Upper lobe of left lung (tissue), 4 donors: ENCODE measurements at regions not wholly inside any gene's neighbourhood (a gene's known extent, or its start where the extent isn't known, plus 50 kb on each side); places are given as distances from the start of the nearest gene placed in this dataset.

ENCODE experiments used
- CTCF ChIP-seq, 6 experiments: fragments of 450-650 bp in 4 of 6; fragments of 200-600 bp in 2 of 6; sonication (generic) in 2 of 6; IDR thresholded peaks; one replicate each; pipeline ENCODE4 v1.5.1; 2016 to 2019; ENCODE audit warnings: antibody characterized with exemption in 6 of 6
- EP300 ChIP-seq, 4 donors: sonication (generic); formaldehyde crosslinking; IDR thresholded peaks; one replicate each; pipeline ENCODE4 v1.5.1; 2017; ENCODE audit warnings: antibody characterized with exemption in 4 of 4, control low read depth in 2 of 4
- POLR2A ChIP-seq, 4 donors: fragments of 450-650 bp; IDR thresholded peaks; one replicate each; pipeline ENCODE4 v1.5.1; 2016 to 2017; ENCODE audit warnings: antibody characterized with exemption in 4 of 4, mild to moderate bottlenecking in 2 of 4
- POLR2AphosphoS5 ChIP-seq, 2 donors: sonication (generic); formaldehyde crosslinking; IDR thresholded peaks; one replicate each; pipeline ENCODE4 v1.5.1; 2017; ENCODE audit warnings: antibody characterized with exemption in 2 of 2

DNA sequence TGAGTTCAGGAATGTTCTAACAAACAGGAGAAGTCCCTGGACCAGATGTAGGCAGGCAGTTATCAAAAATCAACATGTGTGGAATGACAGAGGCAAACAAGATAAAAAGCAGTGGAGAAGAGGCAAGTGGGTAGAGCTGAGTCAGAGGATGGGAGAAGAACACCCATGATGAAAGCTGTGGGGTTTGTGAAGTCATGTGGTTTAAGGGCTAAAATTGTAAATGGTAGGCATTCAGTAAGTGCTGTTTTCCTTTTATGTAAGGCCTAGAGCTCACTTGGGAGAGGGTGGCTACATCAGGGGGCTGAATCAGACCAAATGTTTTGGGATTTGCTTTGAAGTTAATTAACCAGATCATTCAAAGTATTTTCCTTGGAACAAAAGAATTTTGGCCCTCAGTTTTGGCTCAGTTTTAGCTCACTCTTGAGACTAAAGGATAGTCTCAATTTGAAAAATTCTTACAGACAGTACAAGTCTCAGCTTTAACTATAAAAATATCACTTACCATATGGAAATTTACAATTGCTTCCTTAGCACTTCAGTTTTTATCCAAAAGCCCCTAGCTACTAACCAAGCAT lies 114.5 kb upstream of the PCDH7 start:
- TF ChIP-seq POLR2A (IDR thresholded peaks at IDR 0.05) = no peak
- TF ChIP-seq POLR2AphosphoS5 (IDR thresholded peaks at IDR 0.05) = no peak
- TF ChIP-seq CTCF (IDR thresholded peaks at IDR 0.05) = no peak
- no peak for TF ChIP-seq EP300 (IDR thresholded peaks at IDR 0.05)
